Uterus (tissue), 3 donors: ENCODE measurements at regions not wholly inside any gene's neighbourhood (a gene's known extent, or its start where the extent isn't known, plus 50 kb on each side); places are given as distances from the start of the nearest gene placed in this dataset.

Experiments used
- DNase-seq, 2 donors: peaks; one replicate each; pipeline ENCODE4 v3.0.0-alpha.2; 2019 to 2020
- H3K27ac ChIP-seq, 2 donors: fragments of 200-600 bp; sonication (generic); 1 replicate in 1 of 2; 2 replicates in 1 of 2; pipeline ENCODE4 v1.5.1; 2016 to 2018
- H3K27me3 ChIP-seq, 2 donors: fragments of 200-600 bp; sonication (generic); one replicate each; pipeline ENCODE4 v1.5.1; 2018 to 2019; ENCODE audit warnings: control low read depth in 1 of 2
- H3K36me3 ChIP-seq, 2 donors: fragments of 200-600 bp; sonication (generic); one replicate each; pipeline ENCODE4 v1.5.1; 2019; ENCODE audit warnings: control low read depth in 1 of 2
- H3K4me1 ChIP-seq, 2 donors: fragments of 200-600 bp; sonication (generic); one replicate each; pipeline ENCODE4 v1.5.1; 2018 to 2019; ENCODE audit warnings: control low read depth in 1 of 2
- H3K4me3 ChIP-seq, 2 donors: fragments of 200-600 bp; sonication (generic); 1 replicate in 1 of 2; 2 replicates in 1 of 2; pipeline ENCODE4 v1.5.1; 2018 to 2019; ENCODE audit warnings: mild to moderate bottlenecking in 1 of 2
- H3K9me3 ChIP-seq, 2 donors: fragments of 200-600 bp; sonication (generic); one replicate each; pipeline ENCODE4 v1.5.1; 2019; ENCODE audit warnings: control low read depth in 1 of 2
- CTCF ChIP-seq, 4 experiments: fragments of 200-600 bp in 2 of 4; fragments of 450-650 bp in 2 of 4; sonication (generic) in 2 of 4; IDR thresholded peaks; one replicate each; pipeline ENCODE4 v1.5.1; 2016 to 2019; ENCODE audit warnings: antibody characterized with exemption in 4 of 4, mild to moderate bottlenecking in 2 of 4, moderate library complexity in 1 of 4
- POLR2A ChIP-seq, 2 donors: fragments of 450-650 bp; IDR thresholded peaks; one replicate each; pipeline ENCODE4 v1.6.1; 2016; ENCODE audit warnings: antibody characterized with exemption in 2 of 2, mild to moderate bottlenecking in 1 of 2, moderate library complexity in 1 of 2
- intact Hi-C: fragments of 100-400 bp; cut with DNase I; formaldehyde crosslinking; loops from one replicate; pipeline ENCODE4 v1.15.1; 2023; ENCODE audit warnings: low total_unique reads
- donor health status: DM: yes; HTN: yes; CAD: no.

- intact Hi-C loops = no loop called here
- no peaks in the 10 kb centered on the region for H3K27me3 ChIP-seq
- TF ChIP-seq CTCF (IDR thresholded peaks at IDR 0.05) = no peak
- TF ChIP-seq POLR2A (IDR thresholded peaks at IDR 0.05) = no peak
These were observed 65.8 kb upstream of the LINGO1 start for GRCh38 chr15:77698481-77698880.

GRCh38 chr15:77697893-77698292 lies 65.2 kb upstream of the LINGO1 start:
- H3K4me1 ChIP-seq = no peaks in the 10 kb centered on the region
- no peak for TF ChIP-seq POLR2A (IDR thresholded peaks at IDR 0.05)
- no peak for TF ChIP-seq CTCF (IDR thresholded peaks at IDR 0.05)
- no peaks in the 10 kb centered on the region for H3K9me3 ChIP-seq
- no peaks in the 10 kb centered on the region for H3K27me3 ChIP-seq
- DNase-seq = no peak
- H3K36me3 ChIP-seq = no peaks in the 10 kb centered on the region
- no peak overlapping the region for H3K4me3 ChIP-seq
- intact Hi-C loops = no loop called here
- no peak overlapping the region for H3K27ac ChIP-seq

More at GRCh38 chr15:77698481-77698880, 65.8 kb upstream of the LINGO1 start:
- DNase-seq = no peak
- Histone ChIP-seq H3K27ac (no peak overlapping the region), H3K9me3 (no peaks in the 10 kb centered on the region), H3K4me1 (no peaks in the 10 kb centered on the region), H3K36me3 (no peaks in the 10 kb centered on the region), H3K4me3 (no peak overlapping the region)

- no peak for DNase-seq
- Histone ChIP-seq H3K4me3 (no peak overlapping the region), H3K36me3 (no peaks in the 10 kb centered on the region), H3K27me3 (no peaks in the 10 kb centered on the region), H3K27ac (no peak overlapping the region), H3K9me3 (no peaks in the 10 kb centered on the region), H3K4me1 (no peaks in the 10 kb centered on the region)
- TF ChIP-seq CTCF (IDR thresholded peaks at IDR 0.05) (no peak), POLR2A (IDR thresholded peaks at IDR 0.05) (no peak)
- intact Hi-C loops = no loop called here
These were observed 64.2 kb upstream of the LINGO1 start for GRCh38 chr15:77696871-77697270.

GRCh38 chr15:77695961-77696582 lies 63.4 kb upstream of the LINGO1 start:
- Histone ChIP-seq H3K9me3 (no peaks in the 10 kb centered on the region), H3K4me1 (no peaks in the 10 kb centered on the region), H3K4me3 (no peak overlapping the region), H3K36me3 (no peaks in the 10 kb centered on the region), H3K27me3 (no peaks in the 10 kb centered on the region), H3K27ac (no peak overlapping the region)
- intact Hi-C loops = no loop called here
- TF ChIP-seq CTCF (IDR thresholded peaks at IDR 0.05) (no peak), POLR2A (IDR thresholded peaks at IDR 0.05) (no peak)
- DNase-seq = peak in 1 of 2 donors; percentile 16

- TF ChIP-seq POLR2A (IDR thresholded peaks at IDR 0.05) (no peak), CTCF (IDR thresholded peaks at IDR 0.05) (no peak)
- Histone ChIP-seq H3K27me3 (no peaks in the 10 kb centered on the region), H3K4me1 (no peaks in the 10 kb centered on the region), H3K4me3 (no peak overlapping the region), H3K27ac (no peak overlapping the region), H3K36me3 (no peaks in the 10 kb centered on the region), H3K9me3 (no peaks in the 10 kb centered on the region)
- intact Hi-C loops = no loop called here
- no peak for DNase-seq
These were observed 62.8 kb upstream of the LINGO1 start for GRCh38 chr15:77695548-77695947.
